IMR-90 (cell line): ENCODE measurements at regions not wholly inside any gene's neighbourhood (a gene's known extent, or its start where the extent isn't known, plus 50 kb on each side); places are given as distances from the start of the nearest gene placed in this dataset.

ENCODE experiments used
- ATAC-seq: fragments of 200-7000 bp; cut with Tn5 transposase; 2 replicates; pipeline ENCODE4 v1.9.1; 2020; ENCODE audit warnings: low read depth, mild to moderate bottlenecking, moderate library complexity
- BruUV-seq: library from RNA; stranded (reverse); fragments of 400-500 nt; replicated peaks from 2 replicates; lab custom pipeline; 2021; lab: Mats Ljungman, UMichigan
- CTCF ChIA-PET: fragments of 300-600 bp; formaldehyde crosslinking; extraction: SDS; loops from one replicate; lab custom pipeline; 2021; ENCODE audit warnings: antibody characterized with exemption; lab: Yijun Ruan, JAX
- POLR2A ChIA-PET: fragments of 300-600 bp; sonication (Branson Sonifier 250); formaldehyde crosslinking; loops from one replicate; lab custom pipeline; 2022; ENCODE audit warnings: antibody characterized with exemption; ENCODE audit not compliant: unreplicated experiment; lab: Charles Lee
- DNase-seq: peaks from one replicate; pipeline ENCODE4 v3.0.0; 2013
- H2AFZ ChIP-seq: replicated peaks from 2 replicates; pipeline ENCODE3; 2013; ENCODE audit warnings: low read length, mild to moderate bottlenecking; ENCODE audit not compliant: poor library complexity
- H2AK5ac ChIP-seq: 2 replicates; pipeline ENCODE4 v1.6.1; 2013; ENCODE audit warnings: low read depth, low read length, inconsistent platforms
- H2AK9ac ChIP-seq: replicated peaks from 2 replicates; pipeline ENCODE3; 2013; ENCODE audit warnings: mild to moderate bottlenecking, low read depth, low read length, moderate library complexity; ENCODE audit not compliant: poor library complexity
- H2BK120ac ChIP-seq: 2 replicates; pipeline ENCODE4 v1.6.1; 2013; ENCODE audit warnings: low read depth, low read length, inconsistent platforms
- H2BK15ac ChIP-seq: 3 replicates; pipeline ENCODE4 v1.6.1; 2013; ENCODE audit warnings: low read depth, low read length, inconsistent platforms
- H2BK20ac ChIP-seq: 2 replicates; pipeline ENCODE4 v1.6.1; 2013; ENCODE audit warnings: low read depth, mild to moderate bottlenecking, inconsistent platforms, low read length, moderate library complexity
- H2BK5ac ChIP-seq: 2 replicates; pipeline ENCODE4 v1.6.1; 2013; ENCODE audit warnings: mild to moderate bottlenecking, low read depth, low read length, inconsistent platforms; ENCODE audit not compliant: poor library complexity, severe bottlenecking
- H3K14ac ChIP-seq: replicated peaks from 2 replicates; pipeline ENCODE4 v1.6.1; 2013; ENCODE audit warnings: low read depth, low read length, inconsistent platforms
- H3K18ac ChIP-seq: 2 replicates; pipeline ENCODE4 v1.6.1; 2013; ENCODE audit warnings: low read depth, low read length, control low read depth
- H3K23ac ChIP-seq: 2 replicates; pipeline ENCODE4 v1.6.1; 2013; ENCODE audit warnings: low read depth, low read length, inconsistent platforms
- H3K27ac ChIP-seq: 2 replicates; pipeline ENCODE4 v1.5.1; 2013; ENCODE audit warnings: mild to moderate bottlenecking, control low read depth, low read length; ENCODE audit not compliant: insufficient read depth
- H3K27me3 ChIP-seq: 2 replicates; pipeline ENCODE4 v1.6.1; 2013; ENCODE audit warnings: low read length; ENCODE audit not compliant: control insufficient read depth, insufficient read depth
- H3K36me3 ChIP-seq: 2 replicates; pipeline ENCODE4 v1.6.1; 2013; ENCODE audit warnings: low read length, mixed read lengths; ENCODE audit not compliant: control insufficient read depth, insufficient read depth
- H3K4ac ChIP-seq: 2 replicates; pipeline ENCODE4 v1.6.1; 2013; ENCODE audit warnings: low read depth, low read length, inconsistent platforms
- H3K4me1 ChIP-seq: 2 replicates; pipeline ENCODE4 v1.6.1; 2013; ENCODE audit warnings: low read length, mixed read lengths; ENCODE audit not compliant: control insufficient read depth, insufficient read depth
- H3K4me2 ChIP-seq: 2 replicates; pipeline ENCODE4 v1.6.1; 2013; ENCODE audit warnings: low read depth, mild to moderate bottlenecking, control low read depth, low read length, moderate library complexity
- H3K4me3 ChIP-seq: 2 replicates; pipeline ENCODE4 v1.5.1; 2013; ENCODE audit warnings: low read depth, mild to moderate bottlenecking, control low read depth, low read length, moderate library complexity; ENCODE audit not compliant: insufficient read depth
- H3K56ac ChIP-seq: 2 replicates; pipeline ENCODE4 v1.6.1; 2013; ENCODE audit warnings: low read length, inconsistent platforms; ENCODE audit not compliant: insufficient read depth; ENCODE audit errors: extremely low read depth
- H3K79me1 ChIP-seq, 2 experiments: 2 replicates each; pipeline ENCODE4 v1.6.1; 2013; ENCODE audit warnings: low read length in 2 of 2, inconsistent platforms in 1 of 2, low read depth in 1 of 2
- H3K9ac ChIP-seq: 2 replicates; pipeline ENCODE4 v1.6.1; 2013; ENCODE audit warnings: low read depth, low read length, control low read depth
- H3K9me1 ChIP-seq: 2 replicates; pipeline ENCODE4 v1.6.1; 2013; ENCODE audit warnings: low read length, inconsistent platforms; ENCODE audit not compliant: insufficient read depth
- H3K9me3 ChIP-seq: 2 replicates; pipeline ENCODE4 v1.6.1; 2013; ENCODE audit warnings: low read length; ENCODE audit not compliant: control insufficient read depth, insufficient read depth
- H4K20me1 ChIP-seq: 2 replicates; pipeline ENCODE4 v1.6.1; 2013; ENCODE audit warnings: low read length, inconsistent platforms; ENCODE audit not compliant: insufficient read depth
- H4K5ac ChIP-seq: 2 replicates; pipeline ENCODE4 v1.6.1; 2013; ENCODE audit warnings: mild to moderate bottlenecking, low read depth, low read length, control low read depth
- H4K8ac ChIP-seq, 2 experiments: 2 replicates each; pipeline ENCODE4 v1.6.1; 2013; ENCODE audit warnings: low read depth in 2 of 2, low read length in 2 of 2, control low read depth in 1 of 2, inconsistent platforms in 1 of 2
- H4K91ac ChIP-seq: 2 replicates; pipeline ENCODE4 v1.6.1; 2013; ENCODE audit warnings: low read depth, low read length, inconsistent platforms; ENCODE audit not compliant: insufficient read depth
- MXI1 ChIP-seq: IDR thresholded peaks from 2 replicates; pipeline ENCODE4 v1.6.1; 2012; ENCODE audit warnings: low read depth, mild to moderate bottlenecking, low read length, moderate library complexity, borderline replicate concordance
- WGBS, 2 experiments: methylation state at CpG; one replicate each; pipeline versions ENCODE4 v1.1.5 to v1.1.7; 2013; ENCODE audit warnings: missing lambda C conversion rate in 2 of 2; ENCODE audit not compliant: insufficient read length in 1 of 2; ENCODE audit errors: extremely low coverage in 2 of 2; 5-methylcytosine and 5-hydroxymethylcytosine counted together
- dilution Hi-C: fragments of 300-500 bp; cut with HindIII; formaldehyde crosslinking; loops from one replicate; pipeline ENCODE4 v1.14.3; 2018; ENCODE audit warnings: low sequenced_read_pairs; ENCODE audit not compliant: unreplicated experiment
- in situ Hi-C: fragments of 300-500 bp; cut with MboI; formaldehyde crosslinking; loops from 3 replicates; pipeline ENCODE4 v1.14.3; 2019; ENCODE audit warnings: low sequenced_read_pairs, inconsistent platforms, mixed read lengths
- intact Hi-C: fragments of 100-400 bp; cut with micrococcal nuclease; formaldehyde crosslinking; loops from 2 replicates; pipeline ENCODE4 v1.10.0; 2022
- TF ChIP-seq, protein P1 (sequence below): fragments of 150-350 bp; IDR thresholded peaks from 2 replicates; pipeline ENCODE4 v1.6.1; 2016; ENCODE audit warnings: low read depth, mild to moderate bottlenecking, low read length, moderate library complexity, borderline replicate concordance
- TF ChIP-seq, protein P2 (sequence below): conservative IDR thresholded peaks from 2 replicates; pipeline ENCODE4 v1.5.1; 2012; ENCODE audit warnings: mild to moderate bottlenecking, low read depth, low read length, improper control_type of control experiment

DNA sequence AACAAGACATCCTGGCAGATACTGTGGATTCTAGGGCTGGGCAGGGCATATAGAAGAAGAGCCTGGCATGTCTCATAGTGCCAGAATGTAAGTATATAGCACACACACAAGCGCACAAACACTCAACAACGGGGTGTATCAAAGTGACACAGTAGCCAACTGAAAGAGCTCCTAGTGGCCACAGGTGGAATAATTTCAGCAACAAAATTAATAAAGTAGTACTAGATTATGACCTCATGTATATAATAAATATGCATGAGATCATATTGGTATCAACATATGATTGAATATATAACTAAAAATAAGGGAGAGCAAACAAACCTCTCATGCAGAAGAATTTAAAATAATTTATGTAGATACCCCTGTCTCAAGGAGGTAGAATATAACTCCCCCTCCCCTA lies 72.4 kb upstream of the CXCL12 start:
- Histone ChIP-seq H3K9ac (no peak overlapping the region), H2BK20ac (no peak overlapping the region), H3K4me3 (no peak overlapping the region), H3K79me1 (no peaks in the 10 kb centered on the region), H3K9me1 (no peaks in the 10 kb centered on the region), H3K27ac (no peak overlapping the region), H3K23ac (no peak overlapping the region), H3K56ac (no peak overlapping the region), H4K5ac (no peak overlapping the region), H3K4me2 (no peak overlapping the region), H3K9me3 (no peaks in the 10 kb centered on the region; the same call in 1 of the 2 replicates), H2BK5ac (no peak overlapping the region), H4K20me1 (no peaks in the 10 kb centered on the region), H3K14ac (no peak overlapping the region), H4K91ac (no peak overlapping the region), H2AFZ (no peak overlapping the region), H3K4ac (no peak overlapping the region), H2BK15ac (no peak overlapping the region), H3K36me3 (no peaks in the 10 kb centered on the region), H3K18ac (no peak overlapping the region), H3K27me3 (peaks cover 7% of the 10 kb centered on the region), H2AK9ac (no peak overlapping the region), H2BK120ac (no peak overlapping the region), H4K8ac (no peak overlapping the region), H3K4me1 (no peaks in the 10 kb centered on the region; the same call in 1 of the 2 replicates), H2AK5ac (no peak overlapping the region)
- POLR2A ChIA-PET = no interaction called here
- TF ChIP-seq, protein P1, sequence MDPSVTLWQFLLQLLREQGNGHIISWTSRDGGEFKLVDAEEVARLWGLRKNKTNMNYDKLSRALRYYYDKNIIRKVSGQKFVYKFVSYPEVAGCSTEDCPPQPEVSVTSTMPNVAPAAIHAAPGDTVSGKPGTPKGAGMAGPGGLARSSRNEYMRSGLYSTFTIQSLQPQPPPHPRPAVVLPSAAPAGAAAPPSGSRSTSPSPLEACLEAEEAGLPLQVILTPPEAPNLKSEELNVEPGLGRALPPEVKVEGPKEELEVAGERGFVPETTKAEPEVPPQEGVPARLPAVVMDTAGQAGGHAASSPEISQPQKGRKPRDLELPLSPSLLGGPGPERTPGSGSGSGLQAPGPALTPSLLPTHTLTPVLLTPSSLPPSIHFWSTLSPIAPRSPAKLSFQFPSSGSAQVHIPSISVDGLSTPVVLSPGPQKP = no peak
- no peak for TF ChIP-seq MXI1
- TF ChIP-seq, protein P2, sequence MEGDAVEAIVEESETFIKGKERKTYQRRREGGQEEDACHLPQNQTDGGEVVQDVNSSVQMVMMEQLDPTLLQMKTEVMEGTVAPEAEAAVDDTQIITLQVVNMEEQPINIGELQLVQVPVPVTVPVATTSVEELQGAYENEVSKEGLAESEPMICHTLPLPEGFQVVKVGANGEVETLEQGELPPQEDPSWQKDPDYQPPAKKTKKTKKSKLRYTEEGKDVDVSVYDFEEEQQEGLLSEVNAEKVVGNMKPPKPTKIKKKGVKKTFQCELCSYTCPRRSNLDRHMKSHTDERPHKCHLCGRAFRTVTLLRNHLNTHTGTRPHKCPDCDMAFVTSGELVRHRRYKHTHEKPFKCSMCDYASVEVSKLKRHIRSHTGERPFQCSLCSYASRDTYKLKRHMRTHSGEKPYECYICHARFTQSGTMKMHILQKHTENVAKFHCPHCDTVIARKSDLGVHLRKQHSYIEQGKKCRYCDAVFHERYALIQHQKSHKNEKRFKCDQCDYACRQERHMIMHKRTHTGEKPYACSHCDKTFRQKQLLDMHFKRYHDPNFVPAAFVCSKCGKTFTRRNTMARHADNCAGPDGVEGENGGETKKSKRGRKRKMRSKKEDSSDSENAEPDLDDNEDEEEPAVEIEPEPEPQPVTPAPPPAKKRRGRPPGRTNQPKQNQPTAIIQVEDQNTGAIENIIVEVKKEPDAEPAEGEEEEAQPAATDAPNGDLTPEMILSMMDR = 0 out of 2 replicates have a peak, but pooled peaks have one; percentile 4
- intact Hi-C loops = no loop called here
- CTCF ChIA-PET = no interaction called here
- dilution Hi-C loops = no loop called here
- ATAC-seq (no peak), DNase-seq (no peak)
- in situ Hi-C loops = no loop called here
- BruUV-seq = no TSS peak
- WGBS, 2 experiments = no CpG with 5 or more reads among the region's 2 CpGs
